ENCODE measurements at regions not wholly inside any gene's neighbourhood (a gene's known extent, or its start where the extent isn't known, plus 50 kb on each side); places are given as distances from the start of the nearest gene placed in this dataset.
A peak's percentile ranks its signal among the peaks of the same experiment; 100 is the strongest.

DNA sequence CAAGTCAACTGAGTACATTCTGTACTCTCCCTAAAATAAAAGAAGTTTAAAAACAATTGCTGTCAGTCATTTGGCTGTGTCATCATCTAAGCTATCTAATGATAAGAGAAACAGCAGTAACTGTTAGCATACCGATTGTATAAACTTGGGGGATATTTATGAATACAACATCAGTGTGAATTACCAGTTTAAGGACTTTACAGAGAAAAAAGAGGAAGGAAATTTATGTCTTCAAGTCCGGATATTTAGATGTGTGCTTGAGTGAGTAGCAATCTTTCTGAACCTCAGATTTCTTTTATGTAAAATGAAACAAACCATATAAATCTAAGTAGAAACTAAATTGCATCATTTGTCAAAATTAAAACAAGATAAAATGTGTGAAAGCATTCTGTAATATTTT is 1557.0 kb downstream of the MRPL39 start:
- no peaks in the 10 kb centered on the region for H3K36me3 ChIP-seq
- intact Hi-C loops (cut with DNase I) = no loop called here
- H3K4me1 ChIP-seq (ENCODE audit: insufficient read depth) = peaks cover 4% of the 10 kb centered on the region
- no peaks in the 10 kb centered on the region for H3K9me3 ChIP-seq
- TF ChIP-seq, protein P1, sequence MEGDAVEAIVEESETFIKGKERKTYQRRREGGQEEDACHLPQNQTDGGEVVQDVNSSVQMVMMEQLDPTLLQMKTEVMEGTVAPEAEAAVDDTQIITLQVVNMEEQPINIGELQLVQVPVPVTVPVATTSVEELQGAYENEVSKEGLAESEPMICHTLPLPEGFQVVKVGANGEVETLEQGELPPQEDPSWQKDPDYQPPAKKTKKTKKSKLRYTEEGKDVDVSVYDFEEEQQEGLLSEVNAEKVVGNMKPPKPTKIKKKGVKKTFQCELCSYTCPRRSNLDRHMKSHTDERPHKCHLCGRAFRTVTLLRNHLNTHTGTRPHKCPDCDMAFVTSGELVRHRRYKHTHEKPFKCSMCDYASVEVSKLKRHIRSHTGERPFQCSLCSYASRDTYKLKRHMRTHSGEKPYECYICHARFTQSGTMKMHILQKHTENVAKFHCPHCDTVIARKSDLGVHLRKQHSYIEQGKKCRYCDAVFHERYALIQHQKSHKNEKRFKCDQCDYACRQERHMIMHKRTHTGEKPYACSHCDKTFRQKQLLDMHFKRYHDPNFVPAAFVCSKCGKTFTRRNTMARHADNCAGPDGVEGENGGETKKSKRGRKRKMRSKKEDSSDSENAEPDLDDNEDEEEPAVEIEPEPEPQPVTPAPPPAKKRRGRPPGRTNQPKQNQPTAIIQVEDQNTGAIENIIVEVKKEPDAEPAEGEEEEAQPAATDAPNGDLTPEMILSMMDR (IDR thresholded peaks at IDR 0.05) = no peak
- no peak for TF ChIP-seq POLR2A (IDR thresholded peaks at IDR 0.05)
- TF ChIP-seq EP300 (IDR thresholded peaks at IDR 0.05) = no peak
- no peak overlapping the region for H3K27ac ChIP-seq
- DNase-seq = no peak
- H3K4me3 ChIP-seq = no peak overlapping the region
- WGBS, 3 donors = 38 to 53% (median 48%) methylated on average over 2 of the region's 2 CpGs
- no peaks in the 10 kb centered on the region for H3K27me3 ChIP-seq

DNA sequence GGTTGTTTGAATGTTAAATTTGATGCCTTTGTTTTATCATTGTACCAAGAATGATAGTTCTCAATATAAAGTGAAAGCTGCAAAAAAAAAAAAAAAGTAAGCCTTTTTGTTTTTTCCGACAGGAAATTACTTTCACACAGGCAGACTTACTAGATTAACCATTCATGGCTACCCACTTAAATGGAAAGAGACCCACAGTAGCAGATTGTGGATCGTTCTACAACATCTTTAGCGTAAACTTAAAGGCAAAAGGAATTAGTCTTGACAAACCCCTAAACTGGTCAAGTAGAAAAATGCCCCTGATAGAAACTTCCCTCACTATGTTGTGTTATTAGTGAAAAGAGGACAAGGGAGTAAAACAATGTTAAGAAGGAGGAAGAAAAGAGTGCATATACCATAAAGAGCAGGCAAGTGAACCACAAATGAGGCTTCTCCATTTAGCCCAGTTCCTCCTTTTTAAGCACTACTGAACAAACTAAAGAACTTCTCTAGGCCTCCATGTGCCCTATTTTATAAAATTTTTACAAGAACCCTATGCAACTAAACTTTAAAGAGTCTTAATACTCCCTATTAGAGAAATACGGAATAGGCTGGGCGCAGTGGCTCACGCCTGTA is 1560.3 kb downstream of the MRPL39 start:
- H3K27me3 ChIP-seq = no peaks in the 10 kb centered on the region
- TF ChIP-seq, protein P1 (IDR thresholded peaks at IDR 0.05) = no peak
- no peak for TF ChIP-seq EP300 (IDR thresholded peaks at IDR 0.05)
- no peak for TF ChIP-seq POLR2A (IDR thresholded peaks at IDR 0.05)
- H3K36me3 ChIP-seq = no peaks in the 10 kb centered on the region
- intact Hi-C loops (cut with DNase I) = loop anchor here in 1 of 4 donors (10.0 kb wide), 1 partner anchor 58 kb away; no protein-coding TSS in a partner anchor
- 76 to 77% (median 77%) methylated on average over 6 of the region's 6 CpGs for WGBS, 3 donors
- no peak overlapping the region for H3K4me3 ChIP-seq
- no peak for DNase-seq
- H3K27ac ChIP-seq = no peak overlapping the region
- no peaks in the 10 kb centered on the region for H3K9me3 ChIP-seq
- peaks cover 4% of the 10 kb centered on the region for H3K4me1 ChIP-seq (ENCODE audit: insufficient read depth)

DNA sequence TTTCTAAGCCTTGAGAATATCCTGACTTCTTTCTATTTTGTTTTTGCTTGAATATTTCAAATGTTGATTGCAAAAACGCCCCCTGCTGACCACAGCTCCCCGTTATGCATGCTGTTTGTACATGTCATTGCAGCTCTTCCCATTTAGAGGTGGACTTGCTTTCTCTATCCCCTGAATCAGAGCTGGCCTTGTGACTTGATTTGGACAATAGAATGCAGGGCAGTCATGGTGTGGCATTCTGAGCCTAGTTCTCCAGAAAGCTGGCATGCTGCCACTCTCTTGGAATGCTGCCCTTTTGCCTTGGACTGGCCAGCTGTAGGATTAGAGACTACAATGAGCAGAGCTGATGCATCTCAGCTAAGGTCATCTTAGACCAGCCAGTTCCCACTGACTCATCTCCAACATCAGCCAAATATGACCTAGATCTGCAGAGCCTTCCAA is 1561.5 kb downstream of the MRPL39 start:
- no peaks in the 10 kb centered on the region for H3K9me3 ChIP-seq
- no peak overlapping the region for H3K27ac ChIP-seq
- DNase-seq = peak; percentile 48 to 86 (median 76)
- no peaks in the 10 kb centered on the region for H3K36me3 ChIP-seq
- H3K27me3 ChIP-seq = no peaks in the 10 kb centered on the region
- intact Hi-C loops (cut with DNase I) = loop anchor here in 1 of 4 donors (10.0 kb wide), 1 partner anchor 59 kb away; no protein-coding TSS in a partner anchor
- 0 to 1% (median 0%) methylated on average over 2 of the region's 2 CpGs for WGBS, 3 donors
- peaks cover 4% of the 10 kb centered on the region for H3K4me1 ChIP-seq (ENCODE audit: insufficient read depth)
- H3K4me3 ChIP-seq = no peak overlapping the region
- no peak for TF ChIP-seq EP300 (IDR thresholded peaks at IDR 0.05)
- no peak for TF ChIP-seq POLR2A (IDR thresholded peaks at IDR 0.05)
- TF ChIP-seq, protein P1 (IDR thresholded peaks at IDR 0.05) = no peak

DNA sequence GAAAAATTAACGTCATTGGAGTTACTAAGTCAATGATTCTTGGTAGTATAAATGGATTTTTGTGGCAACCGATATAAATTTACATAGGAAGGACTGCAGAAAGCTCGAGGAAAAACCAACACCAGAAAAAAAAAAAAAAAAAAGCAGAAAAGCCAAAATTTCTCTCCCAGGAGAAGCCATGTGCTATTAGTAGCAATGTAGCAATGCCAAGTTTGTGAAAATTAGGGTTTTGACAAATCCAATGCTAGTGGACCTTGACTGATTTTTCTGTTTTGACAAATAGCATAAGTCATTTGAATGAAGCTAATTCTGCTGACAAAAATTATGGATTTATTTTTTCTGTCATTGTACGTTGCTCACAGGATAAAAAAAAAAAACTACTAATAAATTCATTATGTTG is 1561.9 kb downstream of the MRPL39 start:
- Histone ChIP-seq H3K4me3 (no peak overlapping the region), H3K36me3 (no peaks in the 10 kb centered on the region), H3K9me3 (no peaks in the 10 kb centered on the region), H3K27me3 (no peaks in the 10 kb centered on the region), H3K4me1 (ENCODE audit: insufficient read depth) (peaks cover 4% of the 10 kb centered on the region), H3K27ac (no peak overlapping the region)
- WGBS, 3 donors = 25 to 45% (median 36%) methylated on average over 4 of the region's 4 CpGs
- TF ChIP-seq, protein P1 (IDR thresholded peaks at IDR 0.05) = no peak
- TF ChIP-seq POLR2A (IDR thresholded peaks at IDR 0.05) = no peak
- TF ChIP-seq EP300 (IDR thresholded peaks at IDR 0.05) = no peak
- intact Hi-C loops (cut with DNase I) = loop anchor here in 1 of 4 donors (10.0 kb wide), 1 partner anchor 59 kb away; no protein-coding TSS in a partner anchor
- no peak for DNase-seq
